ENCODE measurements at regions not wholly inside any gene's neighbourhood (a gene's known extent, or its start where the extent isn't known, plus 50 kb on each side); places are given as distances from the start of the nearest gene placed in this dataset.
"Not testable (repeated sequence)": the region's sequence is repeated elsewhere in the genome, so short reads cannot be mapped to it uniquely, and the experiment has no call there.

DNA sequence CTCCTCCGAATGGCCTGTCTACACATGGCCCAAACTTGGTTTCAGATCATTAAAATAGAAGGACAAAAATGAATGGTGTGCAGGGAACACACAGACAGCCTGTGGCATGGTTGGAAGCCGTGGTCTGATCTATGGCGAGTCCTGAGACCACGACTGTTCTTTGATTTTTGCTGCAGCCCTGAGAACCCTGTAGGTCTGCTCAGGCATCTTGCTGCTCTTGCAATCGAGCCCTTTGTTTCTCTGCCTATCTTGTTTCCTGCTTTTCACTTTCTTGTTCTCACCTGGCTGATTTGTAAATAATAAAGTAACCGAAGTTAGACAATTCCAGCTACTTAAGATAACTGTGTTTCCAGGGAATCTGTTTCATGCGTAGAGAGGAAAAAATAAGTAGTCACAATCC is 54.1 kb upstream of the NBPF9 start:
- not testable (repeated sequence) for DNase-seq

DNA sequence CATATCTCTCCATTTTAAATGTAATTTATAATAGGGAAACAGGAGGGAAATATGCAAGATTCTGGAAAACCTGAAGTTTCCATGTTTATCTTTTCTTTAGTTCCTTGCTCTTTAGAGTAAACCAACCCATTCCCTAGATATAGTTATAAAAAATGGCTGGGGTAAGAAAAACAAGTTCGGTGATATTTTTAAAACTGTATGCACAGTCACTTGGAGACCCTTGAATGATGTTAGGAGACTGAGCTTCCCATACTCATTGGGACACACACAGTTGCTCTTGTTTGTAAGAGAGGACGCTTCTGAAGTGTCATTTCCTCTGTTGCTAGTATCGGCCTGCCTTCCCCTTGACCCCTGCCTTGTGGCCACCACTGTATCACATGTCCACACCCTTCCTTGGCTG is 55.0 kb upstream of the NBPF9 start:
- not testable (repeated sequence) for DNase-seq

- DNase-seq, result not testable (repeated sequence)
Observed at GRCh38 chr1:149163063-149163444, 59.7 kb upstream of the NBPF9 start.

GRCh38 chr1:149174765-149175164 is 71.4 kb upstream of the NBPF9 start:
- not testable (repeated sequence) for DNase-seq

DNA sequence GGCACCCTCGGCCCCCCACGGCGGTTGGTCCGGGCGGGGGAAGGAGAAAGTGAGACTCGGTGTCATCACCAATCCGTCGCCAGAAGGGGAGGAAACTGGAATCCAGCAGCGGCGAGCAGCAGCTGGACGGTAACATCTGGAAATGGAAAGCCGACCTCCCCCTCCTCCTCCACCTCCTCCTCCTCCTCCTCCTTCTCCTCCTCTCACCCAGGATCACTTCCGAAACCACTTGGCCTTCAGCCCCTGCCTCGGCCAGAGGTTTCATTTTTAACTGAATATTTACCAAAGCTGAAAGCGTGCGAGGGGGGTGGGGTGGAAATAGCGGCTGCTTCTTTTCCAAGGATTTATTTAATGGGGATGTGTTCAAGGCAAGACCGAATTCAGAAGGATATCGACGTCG is 72.5 kb upstream of the NBPF9 start:
- not testable (repeated sequence) for DNase-seq

DNA sequence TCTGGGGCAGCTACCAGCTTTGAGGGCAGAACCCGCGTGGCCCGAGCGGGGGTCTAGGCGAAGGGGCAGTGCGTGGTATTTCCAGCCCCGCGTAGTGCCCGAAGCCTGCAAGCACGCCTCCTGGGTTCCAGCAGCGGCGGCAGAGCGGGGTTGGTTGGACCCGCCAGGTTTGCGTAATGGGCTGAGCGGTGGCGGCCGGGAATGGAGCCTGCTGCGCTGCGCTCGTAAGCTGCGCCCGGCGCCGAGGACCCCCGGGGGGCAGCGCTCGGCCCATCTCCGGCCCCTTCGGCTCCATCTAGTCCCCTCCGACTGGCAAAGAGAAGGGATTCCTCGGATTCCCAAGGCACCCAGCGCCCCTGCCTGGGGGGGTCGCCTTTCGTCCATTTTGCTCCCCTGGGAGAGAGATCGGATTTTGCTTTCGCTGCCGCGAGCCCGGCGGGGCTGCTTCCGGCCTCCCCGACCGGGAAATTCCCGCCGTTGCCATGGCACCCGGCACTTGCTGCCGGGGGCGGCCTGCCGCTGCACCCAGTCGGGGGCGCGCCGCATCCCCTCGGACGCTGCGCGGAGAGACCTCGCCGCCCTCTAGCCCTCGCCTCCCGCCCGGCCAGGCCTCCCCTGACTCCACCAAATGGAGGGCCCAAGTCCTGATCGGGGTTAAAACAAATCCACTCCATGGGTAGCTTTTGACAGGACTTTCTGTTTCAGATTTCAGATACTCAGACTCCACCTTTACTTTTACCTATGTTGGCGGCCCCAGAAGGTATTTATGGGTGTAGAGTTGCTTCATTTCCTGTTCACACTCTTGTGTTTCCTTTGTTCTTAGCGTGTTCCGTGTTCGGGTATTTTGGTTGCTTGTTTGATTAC is 73.3 kb upstream of the NBPF9 start:
- peak; percentile 19 to 67 (median 40) for DNase-seq

- DNase-seq, result not testable (repeated sequence)
Observed at GRCh38 chr1:149190742-149191141, 87.4 kb upstream of the NBPF9 start.

DNA sequence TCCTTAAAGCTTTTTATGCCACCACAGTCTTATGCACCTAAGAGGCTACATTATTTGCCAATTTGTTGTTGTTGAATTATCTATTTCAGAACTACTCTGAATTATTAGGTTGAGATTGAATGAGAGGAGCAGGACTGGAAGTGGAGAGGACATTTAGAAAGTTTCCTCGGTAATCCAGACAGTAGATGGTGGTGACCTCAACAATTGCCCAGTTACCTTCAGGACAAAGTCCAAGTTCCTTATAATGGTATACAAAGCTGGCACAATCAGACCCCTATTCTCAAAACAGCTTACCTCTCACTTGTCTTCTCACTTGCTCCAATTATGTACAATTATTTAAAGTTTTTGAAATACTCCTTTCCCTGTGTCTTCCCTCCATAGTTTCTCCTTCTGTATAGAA is 93.3 kb upstream of the NBPF9 start:
- not testable (repeated sequence) for DNase-seq

DNA sequence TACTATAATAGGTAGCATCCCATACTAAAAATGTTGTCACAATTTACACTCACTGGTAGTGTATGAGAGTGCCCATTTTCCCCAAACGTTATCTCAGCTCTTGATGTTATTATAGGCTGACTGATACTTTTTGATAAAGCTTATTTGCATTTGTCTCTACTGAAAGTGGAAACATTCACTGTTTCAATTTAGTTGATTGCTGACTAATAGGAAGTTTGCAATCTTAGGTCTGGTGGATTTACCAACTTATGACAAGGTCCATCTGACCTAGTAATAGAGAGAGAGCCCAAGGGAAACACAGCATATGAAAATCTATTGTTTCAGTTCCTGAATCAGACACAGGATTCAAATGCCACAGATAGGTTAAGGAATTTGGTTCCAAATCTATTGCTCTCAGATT is 97.2 kb upstream of the NBPF9 start:
- peak; percentile 75 to 89 (median 89) for DNase-seq

DNA sequence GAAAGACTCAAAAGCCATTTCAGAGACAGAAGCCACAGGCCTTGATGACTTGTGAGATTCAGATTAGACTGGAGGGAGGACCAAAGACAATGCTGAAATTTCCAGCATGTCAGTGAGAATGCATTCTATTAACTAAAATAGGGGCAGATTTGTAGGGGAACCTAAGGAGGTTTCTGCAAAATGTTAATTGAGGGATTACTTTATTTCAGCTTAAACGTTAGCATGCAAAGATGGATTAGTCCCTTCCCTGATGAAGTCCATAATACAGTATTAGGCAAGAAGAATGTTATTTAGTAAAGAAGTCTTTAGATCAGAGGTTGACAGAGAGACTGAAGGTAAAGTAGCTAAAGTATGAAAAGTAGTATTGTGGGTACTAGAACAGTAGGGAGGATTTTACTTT is 98.9 kb upstream of the NBPF9 start:
- DNase-seq, result not testable (repeated sequence)

GRCh38 chr1:149204396-149204795 is 101.0 kb upstream of the NBPF9 start:
- DNase-seq, result not testable (repeated sequence)

- DNase-seq, result not testable (repeated sequence)
Observed at GRCh38 chr1:149208836-149209235, 105.5 kb upstream of the NBPF9 start.

DNA sequence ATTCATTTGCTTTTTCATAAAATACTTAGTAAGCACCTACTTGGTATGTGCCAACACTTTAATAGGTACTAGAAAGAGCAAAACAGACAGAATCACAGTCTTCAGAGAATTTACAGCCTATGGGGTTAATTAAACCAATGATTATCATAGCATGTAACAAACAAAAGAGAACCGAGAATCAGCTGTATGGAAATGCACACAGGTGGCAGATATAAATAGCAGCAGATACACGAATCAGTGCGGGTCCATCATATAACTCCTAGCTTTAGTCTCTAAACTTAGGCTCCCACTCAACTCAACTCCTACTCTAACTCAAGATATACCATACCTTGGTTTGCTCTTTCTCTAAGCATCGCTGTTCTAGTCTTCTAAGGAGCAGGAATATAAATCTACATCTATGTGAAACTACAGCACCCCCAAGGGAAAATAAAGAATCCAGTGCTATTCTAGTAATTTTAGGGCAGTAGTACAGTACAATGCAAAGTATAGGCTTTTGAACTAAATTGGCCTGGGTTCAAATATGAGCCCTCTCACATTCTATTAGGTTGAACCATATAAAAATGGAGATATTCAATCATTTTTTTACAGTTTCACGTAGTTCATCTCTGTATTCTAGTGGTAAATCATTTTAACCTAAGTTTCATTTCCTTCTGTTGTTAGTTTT is 108.5 kb upstream of the NBPF9 start:
- DNase-seq, result not testable (repeated sequence)

DNA sequence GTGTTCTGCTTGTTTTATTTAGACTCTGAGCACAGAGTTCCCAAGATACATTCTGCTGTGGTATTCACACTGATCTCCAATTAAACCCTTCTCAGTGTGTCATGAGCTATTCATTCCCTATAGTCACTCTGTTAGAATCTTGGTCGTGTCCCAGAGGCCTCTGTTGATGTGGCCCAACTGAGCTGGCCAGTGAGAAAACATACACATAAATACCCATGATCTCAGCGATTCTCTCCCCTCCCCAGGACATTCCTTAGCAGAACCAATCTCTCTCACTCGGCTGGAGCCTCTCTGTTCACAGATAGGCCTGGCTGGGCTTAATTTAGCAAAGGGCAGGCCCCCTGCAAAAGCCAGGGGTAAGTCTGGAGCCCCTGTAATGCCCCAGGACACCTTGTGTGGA is 109.6 kb upstream of the NBPF9 start:
- DNase-seq, result not testable (repeated sequence)

GRCh38 chr1:149213673-149214072 is 110.3 kb upstream of the NBPF9 start:
- not testable (repeated sequence) for DNase-seq

- not testable (repeated sequence) for DNase-seq
Observed at GRCh38 chr1:149218080-149218988, 115.0 kb upstream of the NBPF9 start.

GRCh38 chr1:149219539-149219938 is 116.2 kb upstream of the NBPF9 start:
- DNase-seq, result not testable (repeated sequence)

- DNase-seq, result not testable (repeated sequence)
Observed at GRCh38 chr1:149220463-149221074, 117.2 kb upstream of the NBPF9 start.

DNA sequence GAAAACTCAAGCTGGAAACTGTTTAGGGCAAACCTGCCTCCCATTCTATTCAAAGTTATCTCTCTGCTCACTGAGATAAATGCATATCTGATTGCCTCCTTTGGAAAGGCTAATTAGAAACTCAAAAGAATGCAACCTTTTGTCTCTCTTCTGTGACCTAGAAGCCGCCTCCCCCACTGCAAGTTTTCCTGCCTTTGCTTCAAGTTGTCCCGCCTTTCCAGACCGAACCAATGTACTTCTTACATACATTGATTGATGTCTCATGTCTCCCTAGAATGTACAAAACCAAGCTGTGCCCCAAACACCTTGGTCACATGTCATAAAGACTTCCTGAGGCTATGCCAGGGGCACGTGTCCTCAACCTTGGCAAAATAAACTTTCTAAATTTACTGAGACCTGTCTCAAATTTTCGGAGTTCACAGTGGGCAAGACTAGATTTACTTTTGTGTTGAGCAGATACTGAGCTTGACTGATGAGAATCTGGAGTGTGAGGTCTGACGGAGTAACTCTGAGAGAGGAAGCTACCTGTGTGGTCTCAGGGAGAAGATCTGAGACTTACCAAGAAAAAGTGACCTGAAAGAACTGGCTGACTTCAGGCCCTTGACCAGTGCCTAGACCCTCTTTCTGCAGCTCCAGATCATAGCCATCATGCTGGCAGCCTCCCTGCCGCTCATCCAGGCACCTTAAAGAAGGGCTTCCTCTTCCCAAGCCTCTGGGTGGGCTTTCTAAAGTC is 124.7 kb upstream of the NBPF9 start:
- DNase-seq, result not testable (repeated sequence)

DNA sequence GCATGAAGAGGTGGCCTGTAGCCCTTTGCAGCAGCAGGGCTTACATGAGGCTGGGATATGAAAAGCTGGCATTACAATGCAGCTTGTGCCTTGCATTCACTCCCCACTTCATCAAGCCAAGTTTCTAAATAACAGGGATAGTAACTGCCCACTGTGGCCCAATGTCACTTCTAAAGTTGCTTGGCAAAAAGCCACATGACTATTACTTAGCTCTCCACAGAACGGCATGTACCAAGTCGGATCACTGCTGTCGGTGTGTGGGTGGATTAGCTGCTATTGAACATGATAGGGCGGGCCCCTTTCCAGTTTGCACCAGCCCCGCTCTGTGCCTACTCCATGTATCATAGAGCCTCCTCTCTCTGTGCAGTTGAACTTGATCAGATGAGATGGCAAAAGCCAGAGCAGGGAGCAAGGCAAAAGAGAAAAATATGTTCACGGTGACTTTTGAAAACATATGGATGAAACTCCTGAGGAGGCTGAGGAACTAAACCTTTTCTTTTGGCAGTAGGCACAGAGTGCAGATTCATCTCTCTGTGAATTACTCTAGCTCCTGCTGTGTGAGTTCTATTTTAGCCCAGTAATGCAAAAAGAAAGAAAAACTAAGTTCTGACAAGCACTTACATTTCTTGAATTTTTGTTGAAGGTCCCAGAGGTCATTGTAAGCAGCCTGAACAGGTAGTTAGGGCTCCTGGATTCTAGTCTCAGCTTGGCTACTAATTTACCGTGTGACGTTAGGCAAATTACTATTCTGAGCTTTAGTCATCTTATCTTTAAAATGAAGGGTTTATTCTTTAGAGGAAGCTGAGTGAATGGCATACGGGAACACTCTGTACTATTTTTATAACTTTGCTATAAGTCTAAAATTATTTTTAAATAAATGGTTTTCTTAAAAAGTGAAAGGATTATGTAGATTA is 125.6 kb upstream of the NBPF9 start:
- not testable (repeated sequence) for DNase-seq

DNA sequence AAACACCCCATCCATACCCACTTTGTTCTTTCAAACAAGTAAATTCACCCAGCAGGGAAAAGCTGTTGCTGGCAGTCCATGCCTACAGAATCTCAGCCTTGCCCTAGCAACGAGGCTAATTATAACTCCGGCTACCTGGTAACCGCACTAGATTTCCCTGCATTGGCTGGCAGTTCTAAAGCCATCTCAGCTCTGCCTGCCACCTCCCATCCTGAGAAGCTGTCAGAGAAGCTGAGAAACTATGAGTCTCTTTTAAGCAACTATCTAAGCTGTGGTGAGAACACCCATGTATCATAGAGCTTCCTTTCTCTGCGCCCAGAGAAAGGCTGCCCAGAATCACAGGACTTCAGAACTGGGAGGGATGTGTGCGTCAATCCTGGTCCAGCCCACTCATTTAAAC is 126.5 kb upstream of the NBPF9 start:
- DNase-seq, result not testable (repeated sequence)
